SK-N-SH treated with all-trans-retinoic acid at 6 μM for 48 hours (cell line): ENCODE measurements at regions not wholly inside any gene's neighbourhood (a gene's known extent, or its start where the extent isn't known, plus 50 kb on each side); places are given as distances from the start of the nearest gene placed in this dataset.

Experiments used
- BACH2 ChIP-seq: fragments of 250-450 bp; sonication (Bioruptor Pico); IDR thresholded peaks from 2 replicates; pipeline ENCODE4 v1.9.0; 2021; ENCODE audit warnings: mild to moderate bottlenecking, borderline replicate concordance
- ISL1 ChIP-seq: fragments of 250-450 bp; sonication (Bioruptor Pico); IDR thresholded peaks from 2 replicates; pipeline ENCODE4 v2.1.2; 2022; ENCODE audit warnings: mild to moderate bottlenecking, moderate library complexity
- RARB ChIP-seq: fragments of 250-450 bp; sonication (Bioruptor Pico); IDR thresholded peaks from 2 replicates; pipeline ENCODE4 v1.8.0; 2021; ENCODE audit warnings: mild to moderate bottlenecking, moderate library complexity
- TCF4 ChIP-seq: fragments of 250-450 bp; sonication (Bioruptor Pico); IDR thresholded peaks from 2 replicates; pipeline ENCODE4 v1.8.0; 2021; ENCODE audit warnings: mild to moderate bottlenecking, moderate library complexity, borderline replicate concordance
- ZFP3 ChIP-seq: fragments of 250-450 bp; sonication (Bioruptor Pico); IDR thresholded peaks from 2 replicates; pipeline ENCODE4 v1.5.0; 2020; ENCODE audit warnings: mild to moderate bottlenecking, moderate library complexity
- TF ChIP-seq, protein P1 (sequence below): fragments of 250-450 bp; sonication (Bioruptor Pico); IDR thresholded peaks from 2 replicates; pipeline ENCODE4 v1.8.0; 2020; ENCODE audit warnings: mild to moderate bottlenecking, moderate library complexity, borderline replicate concordance

- TF ChIP-seq ZFP3 (no peak), RARB (CRISPR knock-in tag) (no peak), BACH2 (CRISPR knock-in tag) (no peak), TCF4 (CRISPR knock-in tag) (no peak), ISL1 (CRISPR knock-in tag) (no peak)
- TF ChIP-seq, protein P1, sequence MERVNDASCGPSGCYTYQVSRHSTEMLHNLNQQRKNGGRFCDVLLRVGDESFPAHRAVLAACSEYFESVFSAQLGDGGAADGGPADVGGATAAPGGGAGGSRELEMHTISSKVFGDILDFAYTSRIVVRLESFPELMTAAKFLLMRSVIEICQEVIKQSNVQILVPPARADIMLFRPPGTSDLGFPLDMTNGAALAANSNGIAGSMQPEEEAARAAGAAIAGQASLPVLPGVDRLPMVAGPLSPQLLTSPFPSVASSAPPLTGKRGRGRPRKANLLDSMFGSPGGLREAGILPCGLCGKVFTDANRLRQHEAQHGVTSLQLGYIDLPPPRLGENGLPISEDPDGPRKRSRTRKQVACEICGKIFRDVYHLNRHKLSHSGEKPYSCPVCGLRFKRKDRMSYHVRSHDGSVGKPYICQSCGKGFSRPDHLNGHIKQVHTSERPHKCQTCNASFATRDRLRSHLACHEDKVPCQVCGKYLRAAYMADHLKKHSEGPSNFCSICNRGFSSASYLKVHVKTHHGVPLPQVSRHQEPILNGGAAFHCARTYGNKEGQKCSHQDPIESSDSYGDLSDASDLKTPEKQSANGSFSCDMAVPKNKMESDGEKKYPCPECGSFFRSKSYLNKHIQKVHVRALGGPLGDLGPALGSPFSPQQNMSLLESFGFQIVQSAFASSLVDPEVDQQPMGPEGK (CRISPR knock-in tag) = no peak
Observed at GRCh38 chr17:22242472-22242871, 550.1 kb downstream of the KCNJ18 start.
